RWPE1 (cell line): ENCODE measurements at regions not wholly inside any gene's neighbourhood (a gene's known extent, or its start where the extent isn't known, plus 50 kb on each side); places are given as distances from the start of the nearest gene placed in this dataset.

Experiments
- CTCF ChIA-PET: fragments of 350-600 bp; sonication (Branson Sonifier 250); formaldehyde crosslinking; extraction: SDS; loops from one replicate; lab custom pipeline; 2021; lab: Yijun Ruan, JAX
- POLR2A ChIA-PET: fragments of 400-600 bp; formaldehyde crosslinking; extraction: SDS; loops from one replicate; lab custom pipeline; 2020; ENCODE audit warnings: antibody characterized with exemption; ENCODE audit not compliant: low non-redundant PET; lab: Yijun Ruan, JAX
- DNase-seq: peaks from one replicate; pipeline ENCODE4 v3.0.0; 2012; ENCODE audit warnings: low spot score
- H3K27ac ChIP-seq: fragments of 450-650 bp; 2 replicates; pipeline ENCODE4 v1.5.1; 2017
- CTCF ChIP-seq: fragments of 450-650 bp; conservative IDR thresholded peaks from 2 replicates; pipeline ENCODE4 v1.5.1; 2017; ENCODE audit warnings: low read depth, mild to moderate bottlenecking

GRCh38 chr2:8224347-8225190 lies 457.3 kb upstream of the ID2 start:
- DNase-seq = no peak
- H3K27ac ChIP-seq = no peak overlapping the region
- CTCF ChIA-PET = no interaction called here
- POLR2A ChIA-PET = no interaction called here
- no peak for TF ChIP-seq CTCF

- CTCF ChIA-PET = no interaction called here
- TF ChIP-seq CTCF = no peak
- DNase-seq = no peak
- no peak overlapping the region for H3K27ac ChIP-seq
- POLR2A ChIA-PET = no interaction called here
Measured at GRCh38 chr2:8225266-8225665, 456.6 kb upstream of the ID2 start.

GRCh38 chr2:8225798-8226197 lies 456.1 kb upstream of the ID2 start:
- ChIA-PET POLR2A (no interaction called here), CTCF (no interaction called here)
- no peak overlapping the region for H3K27ac ChIP-seq
- TF ChIP-seq CTCF = no peak
- DNase-seq = no peak

GRCh38 chr2:8229546-8229986 lies 452.3 kb upstream of the ID2 start:
- peak; percentile 13 for DNase-seq
- POLR2A ChIA-PET = no interaction called here
- CTCF ChIA-PET = no interaction called here
- H3K27ac ChIP-seq = no peak overlapping the region
- no peak for TF ChIP-seq CTCF

- no peak overlapping the region for H3K27ac ChIP-seq
- no peak for DNase-seq
- no peak for TF ChIP-seq CTCF
- POLR2A ChIA-PET = no interaction called here
- CTCF ChIA-PET = no interaction called here
Measured at GRCh38 chr2:8230466-8230865, 451.4 kb upstream of the ID2 start.

GRCh38 chr2:8231902-8232301 lies 450.0 kb upstream of the ID2 start:
- no peak overlapping the region for H3K27ac ChIP-seq
- DNase-seq = no peak
- ChIA-PET CTCF (no interaction called here), POLR2A (no interaction called here)
- no peak for TF ChIP-seq CTCF
